ENCODE measurements at regions not wholly inside any gene's neighbourhood (a gene's known extent, or its start where the extent isn't known, plus 50 kb on each side); places are given as distances from the start of the nearest gene placed in this dataset.

DNA sequence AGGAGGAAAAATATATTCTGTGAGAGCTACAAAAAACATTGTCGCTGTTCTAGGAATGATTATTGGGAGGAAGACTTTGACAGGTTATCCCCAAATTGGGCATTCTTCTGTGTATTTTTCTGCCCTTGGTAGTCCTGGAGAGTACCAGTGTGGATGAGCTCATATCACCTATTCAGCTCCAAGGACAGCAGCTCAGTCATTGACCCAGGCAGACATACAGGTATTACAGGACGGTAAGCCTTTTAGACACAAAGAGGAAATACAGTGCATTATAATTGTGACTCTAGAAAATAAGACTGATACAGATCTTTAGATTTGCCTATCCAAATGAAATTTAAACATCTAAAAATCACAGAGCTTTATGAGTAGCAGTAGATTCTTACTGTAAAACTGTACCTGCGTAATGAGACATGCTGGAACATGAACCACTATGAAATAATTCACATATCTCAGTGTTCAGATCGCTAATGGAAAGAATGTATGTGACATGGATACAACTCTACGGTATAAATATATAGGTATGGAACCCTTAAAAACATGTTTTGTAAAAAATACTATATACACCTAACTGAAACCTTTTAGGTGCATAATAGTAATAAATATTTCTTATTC, 56.0 kb downstream of the PLK2 start:
- H3K36me3 ChIP-seq (ENCODE audit: control insufficient read depth in 3 of 3, insufficient read depth in 3 of 3, low read length in 3 of 3): no peaks in the 10 kb centered on the region
- no peaks in the 10 kb centered on the region for H3K4me1 ChIP-seq (ENCODE audit: control insufficient read depth in 3 of 3, insufficient read depth in 3 of 3, low read length in 3 of 3)
- H3K9me3 ChIP-seq (ENCODE audit: control insufficient read depth in 3 of 3, low read length in 3 of 3): no peaks in the 10 kb centered on the region
- no peak overlapping the region for H3K9ac ChIP-seq (ENCODE audit: low read depth in 1 of 3, low read length in 3 of 3)
- no peaks in the 10 kb centered on the region for H3K27me3 ChIP-seq (ENCODE audit: control insufficient read depth in 3 of 3, insufficient read depth in 3 of 3, low read length in 3 of 3)
- no peak overlapping the region for H3K4me3 ChIP-seq (ENCODE audit: low read length in 3 of 3)
- no peak overlapping the region for H3K27ac ChIP-seq (ENCODE audit: low read depth, low read length)

DNA sequence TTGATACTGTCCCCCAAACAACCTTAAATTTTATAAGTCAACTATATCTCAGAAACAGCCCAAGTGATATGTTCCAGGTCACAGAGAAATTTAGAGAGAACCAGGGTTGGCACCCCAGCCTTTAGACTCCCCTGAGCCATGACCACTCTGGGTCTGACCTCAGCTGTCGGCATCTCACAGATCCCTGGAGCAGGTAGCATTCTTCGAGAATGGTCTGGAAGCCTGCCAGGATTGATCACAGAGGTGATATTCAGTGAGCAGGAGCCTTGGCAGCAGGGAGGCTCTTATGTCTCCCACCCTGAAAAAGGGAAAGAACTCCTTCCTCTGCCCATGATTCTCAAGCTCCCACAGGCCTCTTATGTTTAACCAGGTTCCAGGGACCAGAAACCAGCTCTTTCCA, 58.2 kb downstream of the PLK2 start:
- H3K9me3 ChIP-seq (ENCODE audit: control insufficient read depth in 3 of 3, low read length in 3 of 3): no peaks in the 10 kb centered on the region
- H3K4me1 ChIP-seq (ENCODE audit: control insufficient read depth in 3 of 3, insufficient read depth in 3 of 3, low read length in 3 of 3): no peaks in the 10 kb centered on the region
- no peaks in the 10 kb centered on the region for H3K36me3 ChIP-seq (ENCODE audit: control insufficient read depth in 3 of 3, insufficient read depth in 3 of 3, low read length in 3 of 3)
- H3K27me3 ChIP-seq (ENCODE audit: control insufficient read depth in 3 of 3, insufficient read depth in 3 of 3, low read length in 3 of 3): no peaks in the 10 kb centered on the region
- no peak overlapping the region for H3K4me3 ChIP-seq (ENCODE audit: low read length in 3 of 3)
- H3K27ac ChIP-seq (ENCODE audit: low read depth, low read length): no peak overlapping the region
- H3K9ac ChIP-seq (ENCODE audit: low read depth in 1 of 3, low read length in 3 of 3): no peak overlapping the region

DNA sequence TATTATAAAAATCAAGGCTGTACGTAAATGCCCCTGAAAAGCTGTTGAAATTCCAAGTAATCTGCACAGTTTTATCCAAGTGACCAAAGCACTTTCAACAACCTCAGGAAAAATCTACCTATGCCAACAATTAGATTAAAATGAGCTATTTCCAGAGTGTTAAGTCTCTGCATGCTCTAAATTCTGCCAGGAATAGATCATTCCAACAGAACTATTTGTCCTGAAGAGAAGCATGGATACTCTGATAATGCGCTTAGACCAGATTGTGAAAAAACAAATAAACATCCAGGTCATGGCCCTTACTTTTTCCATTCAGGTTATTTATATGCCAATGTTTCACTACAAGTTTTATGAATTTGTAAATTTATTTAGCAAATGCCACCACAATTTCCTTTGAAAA, 59.1 kb downstream of the PLK2 start:
- Histone ChIP-seq H3K9me3 (ENCODE audit: control insufficient read depth in 3 of 3, low read length in 3 of 3) (no peaks in the 10 kb centered on the region), H3K27me3 (ENCODE audit: control insufficient read depth in 3 of 3, insufficient read depth in 3 of 3, low read length in 3 of 3) (no peaks in the 10 kb centered on the region), H3K27ac (ENCODE audit: low read depth, low read length) (no peak overlapping the region), H3K4me1 (ENCODE audit: control insufficient read depth in 3 of 3, insufficient read depth in 3 of 3, low read length in 3 of 3) (no peaks in the 10 kb centered on the region), H3K4me3 (ENCODE audit: low read length in 3 of 3) (no peak overlapping the region), H3K9ac (ENCODE audit: low read depth in 1 of 3, low read length in 3 of 3) (no peak overlapping the region), H3K36me3 (ENCODE audit: control insufficient read depth in 3 of 3, insufficient read depth in 3 of 3, low read length in 3 of 3) (no peaks in the 10 kb centered on the region)

DNA sequence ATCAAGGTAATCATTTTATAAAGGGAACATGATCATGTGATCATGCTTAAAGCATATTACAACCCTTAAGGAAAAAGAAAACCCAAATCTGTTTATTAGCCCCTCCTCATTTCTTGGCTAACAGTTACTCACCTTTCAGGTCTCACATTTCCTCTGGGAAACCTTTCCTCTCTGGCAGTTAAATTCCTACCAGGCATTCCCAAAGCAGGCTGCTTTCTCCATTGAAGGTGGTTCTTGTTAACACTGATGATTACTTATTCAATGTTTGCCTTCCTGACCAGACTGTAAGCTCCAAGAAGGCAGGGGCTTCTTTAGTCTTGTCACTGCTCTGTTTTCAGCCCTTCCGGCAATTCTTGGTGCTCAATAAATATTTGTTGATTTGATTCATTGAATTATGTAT, 59.9 kb downstream of the PLK2 start:
- H3K4me1 ChIP-seq (ENCODE audit: control insufficient read depth in 3 of 3, insufficient read depth in 3 of 3, low read length in 3 of 3): no peaks in the 10 kb centered on the region
- no peaks in the 10 kb centered on the region for H3K27me3 ChIP-seq (ENCODE audit: control insufficient read depth in 3 of 3, insufficient read depth in 3 of 3, low read length in 3 of 3)
- H3K9me3 ChIP-seq (ENCODE audit: control insufficient read depth in 3 of 3, low read length in 3 of 3): no peaks in the 10 kb centered on the region
- H3K36me3 ChIP-seq (ENCODE audit: control insufficient read depth in 3 of 3, insufficient read depth in 3 of 3, low read length in 3 of 3): no peaks in the 10 kb centered on the region
- H3K27ac ChIP-seq (ENCODE audit: low read depth, low read length): no peak overlapping the region
- no peak overlapping the region for H3K9ac ChIP-seq (ENCODE audit: low read depth in 1 of 3, low read length in 3 of 3)
- no peak overlapping the region for H3K4me3 ChIP-seq (ENCODE audit: low read length in 3 of 3)

DNA sequence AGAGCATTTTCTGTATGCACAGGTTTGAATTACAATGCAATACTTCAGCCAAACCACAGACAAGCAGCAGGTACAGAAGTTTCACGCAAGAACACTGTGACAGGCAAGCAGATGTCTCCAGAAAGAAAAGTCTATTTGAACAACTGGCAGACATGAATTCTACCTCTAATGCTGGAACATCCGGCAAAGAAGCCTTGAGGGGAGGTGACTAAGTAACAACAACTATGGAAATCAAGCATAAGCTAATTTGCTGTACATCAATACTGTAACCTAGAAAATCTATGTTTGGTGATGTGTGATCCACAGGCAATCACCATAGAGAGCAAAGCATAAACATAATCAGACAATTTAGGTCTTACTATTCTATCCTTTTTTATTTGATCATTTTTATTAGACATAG, 65.5 kb downstream of the PLK2 start:
- no peaks in the 10 kb centered on the region for H3K36me3 ChIP-seq (ENCODE audit: control insufficient read depth in 3 of 3, insufficient read depth in 3 of 3, low read length in 3 of 3)
- no peaks in the 10 kb centered on the region for H3K4me1 ChIP-seq (ENCODE audit: control insufficient read depth in 3 of 3, insufficient read depth in 3 of 3, low read length in 3 of 3)
- H3K4me3 ChIP-seq (ENCODE audit: low read length in 3 of 3): no peak overlapping the region
- H3K9ac ChIP-seq (ENCODE audit: low read depth in 1 of 3, low read length in 3 of 3): no peak overlapping the region
- no peaks in the 10 kb centered on the region for H3K9me3 ChIP-seq (ENCODE audit: control insufficient read depth in 3 of 3, low read length in 3 of 3)
- H3K27ac ChIP-seq (ENCODE audit: low read depth, low read length): no peak overlapping the region
- no peaks in the 10 kb centered on the region for H3K27me3 ChIP-seq (ENCODE audit: control insufficient read depth in 3 of 3, insufficient read depth in 3 of 3, low read length in 3 of 3)

DNA sequence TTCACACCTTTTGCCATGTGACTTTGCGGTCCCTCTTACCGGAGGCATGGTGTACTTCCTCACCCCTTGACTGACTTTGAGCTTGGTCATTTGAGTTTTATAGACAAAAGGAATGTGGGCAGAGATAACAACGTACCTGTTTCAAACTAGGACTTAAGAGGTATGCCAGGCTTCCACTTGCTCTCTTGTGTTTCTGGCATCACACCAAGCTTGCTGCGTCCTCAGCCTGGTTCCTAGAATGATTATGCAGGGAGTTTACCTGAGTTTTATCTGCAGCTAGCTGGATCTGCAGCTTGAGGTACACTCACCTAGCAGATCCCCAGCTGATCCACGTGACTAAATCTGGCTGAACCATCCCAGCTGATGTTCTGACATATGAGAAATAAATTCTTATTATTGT, 66.2 kb downstream of the PLK2 start:
- H3K27ac ChIP-seq (ENCODE audit: low read depth, low read length): no peak overlapping the region
- H3K36me3 ChIP-seq (ENCODE audit: control insufficient read depth in 3 of 3, insufficient read depth in 3 of 3, low read length in 3 of 3): no peaks in the 10 kb centered on the region
- H3K27me3 ChIP-seq (ENCODE audit: control insufficient read depth in 3 of 3, insufficient read depth in 3 of 3, low read length in 3 of 3): no peaks in the 10 kb centered on the region
- H3K4me3 ChIP-seq (ENCODE audit: low read length in 3 of 3): no peak overlapping the region
- no peaks in the 10 kb centered on the region for H3K4me1 ChIP-seq (ENCODE audit: control insufficient read depth in 3 of 3, insufficient read depth in 3 of 3, low read length in 3 of 3)
- no peak overlapping the region for H3K9ac ChIP-seq (ENCODE audit: low read depth in 1 of 3, low read length in 3 of 3)
- no peaks in the 10 kb centered on the region for H3K9me3 ChIP-seq (ENCODE audit: control insufficient read depth in 3 of 3, low read length in 3 of 3)

DNA sequence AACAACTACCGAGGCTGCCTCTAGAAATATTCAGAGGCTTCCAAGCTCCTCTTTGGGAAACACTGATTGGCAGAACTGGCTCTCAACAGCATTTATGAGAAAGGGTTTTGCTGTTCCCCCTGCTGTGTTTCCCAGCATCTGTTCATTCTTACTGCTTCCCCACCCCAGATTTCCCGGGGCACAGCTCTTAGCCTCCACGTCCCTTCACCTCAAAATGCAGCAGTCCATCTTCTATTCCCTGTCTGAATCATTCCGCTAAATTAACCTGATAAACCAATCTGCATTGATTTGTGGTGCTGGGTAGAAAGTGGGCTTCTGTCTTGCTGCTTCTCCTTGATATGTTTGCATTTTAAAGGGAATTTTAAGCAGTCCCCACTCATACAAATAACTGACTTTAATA, 67.4 kb downstream of the PLK2 start:
- H3K27me3 ChIP-seq (ENCODE audit: control insufficient read depth in 3 of 3, insufficient read depth in 3 of 3, low read length in 3 of 3): no peaks in the 10 kb centered on the region
- H3K27ac ChIP-seq (ENCODE audit: low read depth, low read length): no peak overlapping the region
- no peak overlapping the region for H3K4me3 ChIP-seq (ENCODE audit: low read length in 3 of 3)
- no peaks in the 10 kb centered on the region for H3K9me3 ChIP-seq (ENCODE audit: control insufficient read depth in 3 of 3, low read length in 3 of 3)
- H3K9ac ChIP-seq (ENCODE audit: low read depth in 1 of 3, low read length in 3 of 3): no peak overlapping the region
- H3K4me1 ChIP-seq (ENCODE audit: control insufficient read depth in 3 of 3, insufficient read depth in 3 of 3, low read length in 3 of 3): no peaks in the 10 kb centered on the region
- H3K36me3 ChIP-seq (ENCODE audit: control insufficient read depth in 3 of 3, insufficient read depth in 3 of 3, low read length in 3 of 3): no peaks in the 10 kb centered on the region

DNA sequence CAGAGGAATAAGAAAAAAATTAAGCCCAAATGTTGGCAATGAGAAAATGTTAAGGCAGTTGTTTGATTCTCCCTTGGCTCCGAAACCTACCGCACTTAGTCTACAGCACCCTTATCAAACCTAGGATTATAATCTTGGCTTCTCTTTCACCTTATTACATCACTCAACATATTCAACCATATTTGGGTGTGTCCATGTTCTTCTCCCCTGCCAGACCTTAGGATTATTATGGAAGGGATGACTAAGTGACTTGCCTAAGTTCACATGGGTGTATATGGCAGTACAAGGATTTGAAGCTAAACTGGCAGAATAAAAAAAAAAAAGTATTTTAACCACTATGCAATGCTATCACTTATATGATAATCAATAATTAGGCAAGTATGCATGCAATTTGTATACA, 76.4 kb downstream of the PLK2 start:
- H3K4me1 ChIP-seq (ENCODE audit: control insufficient read depth in 3 of 3, insufficient read depth in 3 of 3, low read length in 3 of 3): no peaks in the 10 kb centered on the region
- H3K27ac ChIP-seq (ENCODE audit: low read depth, low read length): no peak overlapping the region
- no peak overlapping the region for H3K9ac ChIP-seq (ENCODE audit: low read depth in 1 of 3, low read length in 3 of 3)
- H3K27me3 ChIP-seq (ENCODE audit: control insufficient read depth in 3 of 3, insufficient read depth in 3 of 3, low read length in 3 of 3): no peaks in the 10 kb centered on the region
- H3K9me3 ChIP-seq (ENCODE audit: control insufficient read depth in 3 of 3, low read length in 3 of 3): peaks cover 0 to 3% (median 0%) of the 10 kb centered on the region in 3 donors
- H3K36me3 ChIP-seq (ENCODE audit: control insufficient read depth in 3 of 3, insufficient read depth in 3 of 3, low read length in 3 of 3): no peaks in the 10 kb centered on the region
- no peak overlapping the region for H3K4me3 ChIP-seq (ENCODE audit: low read length in 3 of 3)

DNA sequence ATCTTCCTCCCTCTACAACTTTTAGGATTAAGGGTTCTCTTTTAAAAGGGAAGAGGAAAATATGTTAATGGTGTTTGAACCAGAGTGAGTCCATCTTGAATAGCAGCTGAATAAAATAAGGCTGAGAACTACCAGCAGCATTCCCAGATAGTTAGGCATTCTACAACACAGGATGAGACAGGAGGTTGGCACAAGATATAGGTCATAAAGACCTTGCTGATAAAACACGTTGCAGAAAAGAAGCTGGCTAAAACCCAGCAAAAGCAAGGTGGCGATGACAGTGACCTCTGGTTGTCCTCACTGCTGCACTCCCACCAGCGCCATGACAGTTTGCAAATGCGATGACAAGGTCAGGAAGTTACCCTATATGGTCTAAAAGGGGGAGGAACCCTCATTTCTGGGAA, 77.8 kb downstream of the PLK2 start:
- Histone ChIP-seq H3K4me1 (ENCODE audit: control insufficient read depth in 3 of 3, insufficient read depth in 3 of 3, low read length in 3 of 3) (no peaks in the 10 kb centered on the region), H3K36me3 (ENCODE audit: control insufficient read depth in 3 of 3, insufficient read depth in 3 of 3, low read length in 3 of 3) (no peaks in the 10 kb centered on the region), H3K9ac (ENCODE audit: low read depth in 1 of 3, low read length in 3 of 3) (no peak overlapping the region), H3K4me3 (ENCODE audit: low read length in 3 of 3) (no peak overlapping the region), H3K27ac (ENCODE audit: low read depth, low read length) (no peak overlapping the region), H3K9me3 (ENCODE audit: control insufficient read depth in 3 of 3, low read length in 3 of 3) (peaks cover 0 to 3% (median 0%) of the 10 kb centered on the region in 3 donors), H3K27me3 (ENCODE audit: control insufficient read depth in 3 of 3, insufficient read depth in 3 of 3, low read length in 3 of 3) (no peaks in the 10 kb centered on the region)

DNA sequence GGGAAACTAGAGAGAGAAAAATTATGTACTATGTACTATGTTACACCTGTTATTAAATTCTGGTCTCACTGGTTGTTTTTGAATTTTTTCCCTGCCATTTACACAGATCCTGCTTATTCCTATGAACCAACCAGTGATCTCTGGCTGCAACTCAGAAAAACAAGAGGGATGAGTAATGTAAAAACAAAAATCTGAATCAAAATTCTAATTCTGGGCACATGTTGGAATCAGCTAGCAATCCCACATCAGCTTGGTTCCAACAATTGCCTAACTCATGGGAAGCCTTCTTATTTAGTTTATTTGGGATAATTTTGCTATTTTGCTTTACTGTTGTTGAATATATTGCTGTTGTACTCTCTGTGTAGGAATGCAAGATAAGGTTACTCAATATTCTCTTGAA, 78.3 kb downstream of the PLK2 start:
- Histone ChIP-seq H3K36me3 (ENCODE audit: control insufficient read depth in 3 of 3, insufficient read depth in 3 of 3, low read length in 3 of 3) (no peaks in the 10 kb centered on the region), H3K9ac (ENCODE audit: low read depth in 1 of 3, low read length in 3 of 3) (no peak overlapping the region), H3K27me3 (ENCODE audit: control insufficient read depth in 3 of 3, insufficient read depth in 3 of 3, low read length in 3 of 3) (no peaks in the 10 kb centered on the region), H3K27ac (ENCODE audit: low read depth, low read length) (no peak overlapping the region), H3K4me3 (ENCODE audit: low read length in 3 of 3) (no peak overlapping the region), H3K4me1 (ENCODE audit: control insufficient read depth in 3 of 3, insufficient read depth in 3 of 3, low read length in 3 of 3) (no peaks in the 10 kb centered on the region), H3K9me3 (ENCODE audit: control insufficient read depth in 3 of 3, low read length in 3 of 3) (peaks cover 0 to 3% (median 0%) of the 10 kb centered on the region in 3 donors)

DNA sequence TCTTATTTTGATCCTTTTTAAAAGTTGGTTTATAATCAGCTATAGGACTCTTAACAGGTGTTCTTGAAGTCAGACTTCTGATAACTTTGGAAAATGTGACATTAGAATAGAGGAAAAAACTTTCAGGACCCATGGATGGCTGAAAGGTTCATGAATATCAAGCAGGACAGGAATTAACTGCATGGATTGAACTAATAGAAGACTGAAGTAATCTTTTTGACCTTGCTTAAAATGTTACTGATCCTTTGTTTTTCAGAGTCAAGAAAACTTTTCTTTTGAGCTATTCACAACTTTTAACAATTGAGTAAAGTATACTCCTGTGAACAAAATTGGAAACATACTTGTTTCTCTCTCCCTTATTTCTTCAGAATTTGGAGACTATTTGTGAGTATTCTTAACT, 79.2 kb downstream of the PLK2 start:
- H3K9ac ChIP-seq (ENCODE audit: low read depth in 1 of 3, low read length in 3 of 3): no peak overlapping the region
- peaks cover 0 to 3% (median 0%) of the 10 kb centered on the region in 3 donors for H3K9me3 ChIP-seq (ENCODE audit: control insufficient read depth in 3 of 3, low read length in 3 of 3)
- H3K27ac ChIP-seq (ENCODE audit: low read depth, low read length): no peak overlapping the region
- no peaks in the 10 kb centered on the region for H3K36me3 ChIP-seq (ENCODE audit: control insufficient read depth in 3 of 3, insufficient read depth in 3 of 3, low read length in 3 of 3)
- H3K4me1 ChIP-seq (ENCODE audit: control insufficient read depth in 3 of 3, insufficient read depth in 3 of 3, low read length in 3 of 3): no peaks in the 10 kb centered on the region
- H3K4me3 ChIP-seq (ENCODE audit: low read length in 3 of 3): no peak overlapping the region
- no peaks in the 10 kb centered on the region for H3K27me3 ChIP-seq (ENCODE audit: control insufficient read depth in 3 of 3, insufficient read depth in 3 of 3, low read length in 3 of 3)

All from skeletal muscle tissue (tissue), 3 donors.